NCI-H1105 (cell line): ENCODE measurements at regions not wholly inside any gene's neighbourhood (a gene's known extent, or its start where the extent isn't known, plus 50 kb on each side); places are given as distances from the start of the nearest gene placed in this dataset.
"Not testable (repeated sequence)": the region's sequence is repeated elsewhere in the genome, so short reads cannot be mapped to it uniquely, and the experiment has no call there.

ENCODE experiments used
- DNase-seq: peaks from one replicate; lab custom pipeline; 2025; lab: John Stamatoyannopoulos, UW

DNA sequence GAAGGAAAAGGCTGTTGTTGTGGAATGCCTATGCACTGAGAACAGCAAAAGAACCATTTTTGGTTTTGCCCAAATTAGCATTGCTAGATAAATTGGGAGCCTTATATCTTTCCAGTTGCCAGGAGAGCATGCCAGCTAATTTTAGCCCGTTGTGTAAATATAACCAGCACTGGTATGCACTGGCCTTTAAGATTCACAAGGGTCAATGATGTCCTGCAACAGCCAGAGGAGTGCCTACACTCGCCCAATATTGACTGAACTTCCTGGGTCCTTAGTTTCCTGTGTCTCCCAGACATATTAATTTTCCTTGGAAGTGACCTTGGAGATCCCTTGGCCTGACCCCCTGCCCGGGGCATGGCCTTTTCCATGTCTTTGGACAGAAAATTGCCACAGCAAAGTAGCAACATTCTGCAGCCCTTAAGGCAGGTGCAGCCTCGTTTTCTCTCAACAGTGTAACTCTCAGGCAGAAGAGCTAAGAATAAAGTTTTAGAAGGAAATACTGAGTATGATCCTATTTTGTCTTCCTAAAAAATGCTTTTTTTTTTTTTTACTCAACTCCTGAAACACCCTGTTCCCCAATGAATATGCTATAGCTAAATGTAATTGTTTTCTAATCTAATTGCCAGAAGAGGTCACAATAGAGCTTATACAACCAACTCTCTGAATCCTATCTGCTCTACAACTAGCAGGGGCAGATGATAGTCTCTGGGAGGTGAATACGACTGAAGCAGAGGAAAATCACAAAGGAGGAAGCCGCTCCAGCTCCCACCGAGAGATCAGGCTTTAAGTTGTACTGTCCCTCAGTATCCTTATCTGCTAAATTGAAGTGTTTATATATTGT lies 131.9 kb upstream of the PCGF5 start:
- DNase-seq = no peak

DNA sequence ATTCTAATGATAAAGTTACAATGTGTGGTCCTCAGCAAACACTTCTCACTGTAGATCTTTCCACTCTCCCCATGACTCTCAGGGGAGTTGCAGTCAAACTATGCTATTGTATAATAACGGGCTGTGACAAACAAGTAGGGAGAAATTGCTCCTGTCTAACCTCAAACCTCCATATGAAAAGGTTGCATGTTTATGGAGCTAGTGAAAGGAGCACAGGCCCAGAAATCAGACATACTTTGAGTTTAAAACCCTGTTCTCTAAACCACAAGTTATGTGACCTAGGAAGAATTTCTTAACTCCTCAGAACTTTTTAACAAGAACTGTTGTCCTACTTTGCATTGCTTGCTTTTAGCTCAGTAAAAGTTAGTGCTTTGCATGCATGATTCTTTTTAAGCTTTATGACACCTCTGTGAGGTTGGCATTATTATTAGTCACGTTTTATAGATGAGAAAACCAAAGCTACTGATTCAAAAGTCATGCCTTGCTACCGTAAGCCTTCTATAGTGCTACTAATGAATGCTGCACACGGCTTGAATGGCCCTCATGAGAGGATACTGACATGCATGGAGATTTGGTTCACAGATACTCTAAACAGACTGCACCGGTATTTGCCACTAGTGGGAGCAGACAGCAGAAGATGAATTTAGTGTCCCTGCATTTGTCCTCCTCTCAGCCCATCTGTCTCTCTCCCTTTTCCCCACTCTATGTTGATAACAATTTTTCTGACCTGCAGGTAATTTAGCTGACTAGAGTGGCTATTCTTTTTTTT lies 129.5 kb upstream of the PCGF5 start:
- DNase-seq = no peak

DNA sequence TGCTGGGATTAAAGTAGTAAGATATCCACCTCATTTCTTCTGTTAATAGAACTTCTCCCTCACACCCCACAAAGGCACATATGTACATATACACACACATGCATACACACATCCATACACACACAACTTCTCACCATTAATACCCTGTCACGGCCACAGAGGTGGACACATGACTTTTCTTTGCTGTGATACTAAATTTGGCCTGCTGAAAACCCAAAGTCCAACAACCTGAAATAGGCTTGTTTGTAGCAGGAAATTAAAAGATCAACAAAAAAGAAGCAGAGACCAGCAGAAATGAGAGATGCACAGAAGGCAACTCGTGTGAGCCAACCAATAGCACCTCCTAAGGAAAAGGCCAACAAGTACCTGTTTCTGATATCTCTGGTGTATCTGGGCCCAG lies 128.7 kb upstream of the PCGF5 start:
- no peak for DNase-seq

DNA sequence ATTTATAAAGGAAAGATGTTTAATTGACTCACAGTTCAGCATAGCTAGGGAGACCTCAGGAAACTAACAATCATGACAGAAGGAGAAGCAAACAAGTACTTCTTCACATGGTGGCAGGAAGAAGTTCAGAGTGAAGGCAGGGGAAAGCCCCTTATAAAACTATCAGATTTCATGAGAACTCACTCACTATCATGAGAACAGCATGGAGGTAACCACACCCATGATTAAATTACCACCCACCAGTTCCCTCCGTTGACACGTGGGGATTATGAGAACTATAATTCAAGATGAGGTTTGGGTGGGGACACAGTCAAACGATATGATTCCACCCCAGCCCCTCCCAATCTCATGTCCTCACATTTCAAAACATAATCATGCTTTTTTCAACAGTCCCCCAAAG lies 124.2 kb upstream of the PCGF5 start:
- DNase-seq = no peak

DNA sequence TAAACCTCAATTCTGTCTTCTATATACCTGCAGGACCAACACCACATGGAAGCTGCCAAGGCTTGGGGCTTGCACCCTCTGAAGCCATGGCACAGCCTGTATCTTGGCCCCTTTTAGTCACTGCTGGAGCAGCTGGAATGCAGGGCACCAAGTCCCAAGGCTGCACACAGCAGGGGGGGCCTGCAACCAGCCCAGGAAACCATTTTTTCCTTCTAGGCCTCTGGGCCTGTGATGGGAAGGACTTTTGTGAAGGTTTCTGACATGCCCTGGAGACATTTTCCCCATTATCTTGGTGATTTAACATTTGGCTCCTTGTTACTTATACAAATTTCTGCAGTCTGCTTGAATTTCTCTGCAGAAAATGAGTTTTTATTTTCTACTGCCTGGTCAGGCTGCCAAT lies 123.2 kb upstream of the PCGF5 start:
- no peak for DNase-seq

DNA sequence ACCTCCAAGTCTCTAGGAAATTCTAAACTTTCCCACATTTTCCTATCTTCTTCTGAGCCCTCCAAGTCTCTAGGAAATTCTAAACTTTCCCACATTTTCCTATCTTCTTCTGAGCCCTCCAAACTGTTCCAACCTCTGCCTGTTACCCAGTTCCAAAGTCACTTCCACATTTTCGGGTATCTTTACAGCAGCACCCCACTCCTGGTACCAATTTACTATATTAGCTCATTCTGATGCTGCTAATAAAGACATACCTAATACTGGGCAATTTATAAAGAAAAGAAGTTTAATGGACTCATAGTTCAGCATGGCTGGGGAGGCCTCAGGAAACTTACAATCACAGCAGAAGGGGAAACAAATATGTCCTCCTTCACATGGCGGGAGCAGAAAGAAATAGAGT lies 122.4 kb upstream of the PCGF5 start:
- not testable (repeated sequence) for DNase-seq

DNA sequence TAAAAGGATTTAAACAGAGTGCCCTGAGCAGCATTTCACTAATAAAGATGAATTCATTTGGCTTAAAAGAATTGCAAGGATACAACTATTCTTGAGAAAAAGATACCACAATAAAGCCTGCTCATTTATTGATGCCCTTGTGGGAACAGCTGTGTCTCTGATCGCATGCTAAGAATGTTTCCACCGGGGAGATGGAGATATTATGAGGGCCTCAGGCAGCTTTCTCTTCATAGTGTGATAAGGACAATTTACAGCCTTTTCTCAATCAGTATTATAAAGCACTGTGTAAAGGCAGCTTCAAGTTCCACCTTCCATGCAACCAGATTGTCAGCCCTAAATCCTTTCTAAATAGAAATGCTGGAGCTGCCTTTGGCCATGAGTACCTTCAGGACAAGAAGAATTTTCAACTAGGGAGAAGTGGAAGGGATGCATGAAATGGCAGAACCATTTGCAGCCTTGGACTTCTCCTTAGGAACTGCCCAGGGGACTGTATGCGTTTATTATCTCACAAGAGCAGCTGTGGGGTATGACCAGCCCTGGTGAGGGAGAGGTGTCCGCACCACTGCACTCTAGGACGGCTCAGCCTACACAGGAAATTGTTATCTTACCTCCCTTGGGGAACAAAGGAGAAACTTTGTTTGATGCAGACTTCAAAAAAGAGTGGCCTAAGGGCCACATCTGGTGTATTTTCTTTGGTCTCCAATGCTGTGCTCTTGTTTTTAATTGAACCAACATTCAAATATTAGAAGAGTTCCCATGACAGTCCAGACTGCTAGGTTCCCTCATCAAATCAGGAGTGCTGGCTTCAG lies 116.9 kb upstream of the PCGF5 start:
- no peak for DNase-seq

DNA sequence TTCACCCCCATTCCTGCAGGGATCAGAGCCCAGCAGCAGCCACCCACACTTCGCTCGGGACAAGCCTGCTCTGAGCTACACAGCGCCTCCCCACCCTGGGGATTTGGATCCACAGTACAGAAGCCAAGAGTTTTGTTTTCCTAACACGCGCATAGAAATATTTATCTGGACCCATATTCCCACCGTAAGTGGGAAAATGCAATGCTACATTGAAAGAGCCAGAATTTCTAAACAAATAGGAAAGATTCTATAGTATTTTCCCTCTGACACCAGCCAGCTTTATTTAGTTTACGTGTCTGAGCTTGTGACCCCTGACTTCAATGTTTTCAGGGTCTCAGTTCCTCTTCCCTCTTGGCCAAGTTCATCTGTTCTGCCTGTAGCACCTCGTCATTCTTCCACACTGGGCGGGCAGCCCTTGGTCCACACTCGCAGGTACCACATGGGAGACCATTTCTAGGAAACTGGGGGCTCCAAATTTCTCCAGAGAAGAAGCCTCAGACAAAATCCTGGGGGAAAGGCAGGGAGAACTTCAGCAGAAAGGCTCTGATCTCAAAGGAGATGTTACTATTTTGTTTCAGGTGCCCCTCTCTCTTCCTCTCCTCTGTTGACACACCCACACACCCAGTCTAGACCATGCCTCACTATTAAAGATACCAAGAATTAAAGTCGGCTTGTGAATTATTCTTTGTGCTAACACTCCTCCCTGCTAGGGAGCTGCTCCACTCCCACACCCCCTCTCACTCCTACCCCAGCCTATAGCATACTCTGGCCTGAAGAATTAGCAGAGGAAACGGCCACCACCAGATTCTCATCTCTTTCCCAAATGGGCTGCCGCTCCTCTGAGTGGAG lies 116.0 kb upstream of the PCGF5 start:
- no peak for DNase-seq

DNA sequence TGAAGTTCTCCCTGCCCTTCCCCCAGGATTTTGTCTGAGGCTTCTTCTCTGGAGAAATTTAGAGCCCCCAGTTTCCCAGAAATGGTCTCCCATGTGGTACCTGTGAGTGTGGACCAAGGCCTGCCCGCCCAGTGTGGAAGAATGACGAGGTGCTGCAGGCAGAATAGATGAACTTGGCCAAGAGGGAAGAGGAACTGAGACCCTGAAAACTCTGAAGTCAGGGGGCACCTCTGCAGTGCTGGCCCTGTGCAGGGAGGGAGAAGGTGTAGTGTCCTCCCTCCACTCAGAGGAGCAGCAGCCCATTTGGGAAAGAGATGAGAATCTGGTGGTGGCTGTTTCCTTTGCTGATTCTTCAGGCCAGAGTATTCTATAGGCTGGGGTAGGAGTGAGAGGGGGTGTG lies 115.2 kb upstream of the PCGF5 start:
- no peak for DNase-seq

DNA sequence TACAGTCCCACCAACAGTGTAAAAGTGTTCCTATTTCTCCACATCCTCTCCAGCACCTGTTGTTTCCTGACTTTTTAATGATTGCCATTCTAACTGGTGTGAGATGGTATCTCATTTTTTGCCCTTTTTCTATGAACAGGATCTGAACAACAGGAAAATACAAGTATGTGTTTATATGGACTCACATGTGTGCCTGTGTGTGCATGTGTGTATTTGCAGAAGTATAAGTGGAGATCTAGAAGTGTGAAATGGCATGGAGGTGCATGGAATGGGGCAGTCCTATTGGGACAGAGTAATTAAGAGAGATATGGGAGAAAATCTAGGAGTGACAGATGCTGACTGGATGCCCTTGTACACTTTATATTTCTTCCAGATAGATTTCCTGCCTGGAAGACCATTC lies 111.6 kb upstream of the PCGF5 start:
- DNase-seq = no peak

DNA sequence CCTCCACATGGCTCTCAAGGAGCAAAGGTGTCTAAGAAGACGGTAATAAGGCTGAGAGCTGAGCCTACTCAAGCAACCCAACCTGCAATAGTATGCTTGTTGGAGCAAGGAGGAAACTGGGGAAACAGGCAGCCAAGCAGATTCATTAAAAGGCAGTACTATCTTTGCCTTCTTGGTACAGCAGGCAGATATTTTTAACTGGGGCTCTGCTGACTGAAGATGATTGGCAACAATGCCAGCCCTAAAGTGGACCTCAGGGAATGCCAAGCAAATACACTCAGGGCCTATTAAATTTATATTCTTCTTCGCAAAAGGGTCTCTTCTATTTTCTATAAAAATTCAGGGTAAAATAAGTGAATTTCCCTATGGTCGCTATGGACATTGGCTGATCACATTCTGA lies 109.4 kb upstream of the PCGF5 start:
- no peak for DNase-seq

DNA sequence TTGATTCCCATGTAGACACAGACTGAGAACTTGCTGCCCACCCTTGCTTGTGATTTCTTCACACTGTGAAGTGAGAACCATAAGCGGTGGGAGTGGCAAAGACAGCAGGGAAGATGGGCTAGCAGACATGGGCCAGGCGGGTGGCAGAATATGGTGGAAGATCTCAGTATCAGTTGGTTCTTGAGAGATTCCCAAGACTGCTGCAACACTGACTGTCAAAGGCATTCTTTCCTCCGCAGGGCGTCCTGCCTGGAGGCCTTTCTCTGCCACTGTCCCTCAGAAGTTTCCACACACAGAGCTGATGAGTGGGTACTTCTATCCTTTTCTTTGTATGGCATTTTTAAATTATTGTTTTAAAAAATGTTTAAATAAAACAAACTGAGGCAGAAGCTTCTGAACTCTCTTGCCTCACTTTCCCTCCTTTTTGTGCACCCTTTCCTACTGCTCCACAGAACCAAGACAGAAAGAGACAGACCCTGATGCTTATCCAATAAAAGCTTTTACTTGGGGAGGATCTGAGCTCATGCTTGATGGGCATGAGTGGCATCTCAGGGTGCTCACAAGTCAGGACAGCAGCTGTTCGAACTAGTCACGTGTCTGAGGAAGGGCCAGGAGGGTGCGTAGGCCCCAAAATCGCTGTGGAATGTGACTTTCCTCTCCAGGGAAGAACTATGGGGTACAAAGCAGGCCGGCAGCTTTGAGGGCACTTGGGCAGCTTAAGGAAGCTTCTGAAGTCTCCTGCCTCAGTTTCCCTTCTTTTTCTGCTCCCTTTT lies 104.7 kb upstream of the PCGF5 start:
- no peak for DNase-seq

DNA sequence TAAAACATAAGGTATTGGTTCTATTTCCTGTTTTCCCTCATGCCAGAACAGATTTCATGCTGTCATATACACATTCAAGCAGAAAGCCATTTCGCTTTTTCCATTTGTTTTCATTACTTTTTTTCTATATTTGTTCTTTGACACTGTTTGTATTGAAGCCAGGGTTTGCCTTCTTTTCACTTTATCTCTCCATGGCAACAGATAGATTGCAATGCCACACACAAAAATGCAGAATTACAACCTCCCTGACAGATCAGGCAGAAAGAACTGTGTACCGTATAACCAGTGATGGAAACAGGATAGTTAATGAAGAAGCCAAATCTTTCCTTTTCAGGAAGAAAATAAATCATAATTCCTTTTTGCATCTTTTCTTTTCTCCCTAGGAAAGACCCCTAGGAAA lies 103.0 kb upstream of the PCGF5 start:
- no peak for DNase-seq

DNA sequence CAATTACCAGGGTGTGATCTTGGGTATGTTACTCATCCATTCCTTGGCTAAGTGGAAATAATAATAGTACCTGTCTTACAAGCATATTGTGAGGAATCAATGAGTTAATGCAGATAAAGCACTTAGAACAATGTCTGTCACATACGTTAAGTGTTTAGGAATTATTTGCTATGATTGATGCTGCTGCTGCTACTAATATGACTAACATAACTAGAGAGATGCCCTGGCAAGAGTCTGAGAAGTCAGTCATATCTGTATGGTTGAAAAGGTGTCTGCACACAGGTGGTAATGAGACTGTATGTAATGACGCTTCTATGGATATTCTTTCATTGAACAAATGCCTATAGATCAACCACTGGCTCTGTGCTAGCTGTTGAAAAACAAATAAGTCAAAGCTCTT lies 100.1 kb upstream of the PCGF5 start:
- no peak for DNase-seq

DNA sequence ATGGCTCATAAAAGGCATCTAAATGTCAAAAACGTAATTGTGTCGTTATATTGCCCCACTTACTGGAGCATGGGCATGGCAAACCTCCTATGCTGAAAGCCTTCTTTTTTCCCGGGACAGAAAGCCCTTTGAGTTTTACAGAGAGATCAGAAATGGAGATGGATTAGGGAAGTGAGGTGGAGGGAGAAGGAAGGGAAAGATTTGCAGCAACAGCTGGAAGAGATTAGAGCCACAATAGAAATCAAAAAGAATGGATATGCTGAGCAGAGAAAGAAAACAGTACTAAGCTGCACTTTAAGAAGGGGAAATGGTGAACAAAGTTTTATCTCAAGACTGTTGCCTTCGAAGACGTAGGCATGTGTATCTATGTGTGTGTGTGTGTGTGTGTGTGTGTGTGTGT lies 97.2 kb upstream of the PCGF5 start:
- DNase-seq = no peak

DNA sequence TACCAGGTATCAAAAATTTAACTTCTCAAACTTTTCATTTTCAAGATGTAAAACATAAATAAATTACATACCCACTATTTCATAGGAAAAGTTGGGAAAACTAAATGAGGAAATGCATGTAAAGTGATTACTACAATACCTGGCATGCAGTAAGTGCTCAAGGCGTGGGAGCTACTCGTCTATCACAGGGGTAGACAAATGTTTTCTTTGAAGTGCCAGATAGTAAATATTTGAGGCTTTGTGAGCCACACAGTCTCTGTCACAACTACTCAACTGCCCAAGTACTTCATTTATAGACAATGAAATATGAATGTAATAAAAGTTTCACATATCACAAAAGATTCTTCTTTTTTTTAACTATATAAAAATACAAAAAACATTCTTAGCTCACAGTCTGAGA lies 96.4 kb upstream of the PCGF5 start:
- DNase-seq = no peak

DNA sequence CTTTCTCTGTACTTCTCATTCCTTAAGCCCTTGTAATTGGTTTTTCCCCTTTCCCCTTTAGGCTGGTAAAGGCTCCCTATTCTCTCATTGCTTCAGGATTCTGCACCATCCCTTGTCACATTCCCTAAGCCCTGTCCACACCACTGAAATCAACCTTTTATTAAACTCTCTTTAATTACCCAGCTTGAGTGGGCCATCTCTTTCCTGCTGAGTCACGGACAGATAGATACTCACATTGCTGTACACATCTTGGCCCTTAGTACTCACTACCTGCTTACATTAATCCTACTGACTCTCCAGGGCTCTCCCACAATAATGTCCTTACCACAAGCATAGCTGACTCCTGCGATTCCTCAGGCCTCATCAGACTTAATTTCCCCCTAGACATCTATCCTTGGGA lies 94.0 kb upstream of the PCGF5 start:
- DNase-seq = no peak

DNA sequence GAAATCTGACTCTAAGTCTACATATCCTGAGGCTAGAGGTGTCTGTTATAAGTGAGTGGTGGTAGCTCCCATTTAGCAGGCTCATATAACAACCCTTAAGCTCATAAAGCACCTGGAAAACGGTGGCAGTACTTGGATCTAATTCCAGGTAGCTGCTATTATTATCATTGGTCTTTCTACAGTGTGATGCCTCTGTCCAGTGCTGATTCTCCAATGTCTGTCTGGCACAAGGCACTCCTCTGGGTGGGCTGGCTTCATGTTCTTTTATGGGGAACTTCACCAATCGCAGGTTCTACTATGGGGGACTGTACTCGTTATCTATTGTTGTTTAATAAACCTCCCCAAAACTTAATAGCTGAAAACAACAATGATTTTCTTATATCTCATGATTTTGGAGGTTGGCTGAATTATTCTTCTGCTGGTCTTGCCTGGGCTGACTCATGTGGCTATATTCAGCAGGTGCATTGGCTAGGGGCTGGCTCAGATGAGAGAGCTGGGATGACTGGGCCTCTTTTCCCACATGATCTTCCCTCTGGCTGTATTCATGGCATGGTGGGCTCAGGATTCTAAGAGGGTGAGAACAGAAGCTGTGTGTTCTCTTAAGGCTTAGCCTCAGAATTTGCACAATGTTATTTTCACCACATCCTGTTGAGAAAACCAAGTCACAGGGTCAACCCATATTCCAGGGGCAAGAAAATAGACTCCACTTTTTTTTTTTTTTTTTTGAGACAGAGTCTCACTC lies 93.0 kb upstream of the PCGF5 start:
- DNase-seq = no peak

DNA sequence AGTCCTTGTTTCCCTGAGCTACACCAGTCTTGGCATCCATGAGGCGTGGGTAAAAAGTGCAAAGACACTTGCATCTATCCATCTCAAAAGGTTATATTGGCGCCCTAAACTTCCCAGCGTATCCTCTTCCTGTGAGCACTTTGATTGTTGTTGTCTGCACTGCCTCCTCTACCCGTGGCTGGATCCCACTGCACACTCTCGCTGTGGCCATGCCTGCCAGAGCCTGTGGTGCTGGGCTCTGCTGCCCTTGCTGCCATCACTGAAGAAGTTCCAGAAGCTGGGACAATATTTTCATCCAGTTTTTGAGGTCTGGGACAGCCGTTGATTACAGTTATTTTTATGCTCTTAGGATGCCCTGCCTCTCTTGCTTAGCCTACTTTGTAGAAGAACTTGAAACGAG lies 85.3 kb upstream of the PCGF5 start:
- no peak for DNase-seq

DNA sequence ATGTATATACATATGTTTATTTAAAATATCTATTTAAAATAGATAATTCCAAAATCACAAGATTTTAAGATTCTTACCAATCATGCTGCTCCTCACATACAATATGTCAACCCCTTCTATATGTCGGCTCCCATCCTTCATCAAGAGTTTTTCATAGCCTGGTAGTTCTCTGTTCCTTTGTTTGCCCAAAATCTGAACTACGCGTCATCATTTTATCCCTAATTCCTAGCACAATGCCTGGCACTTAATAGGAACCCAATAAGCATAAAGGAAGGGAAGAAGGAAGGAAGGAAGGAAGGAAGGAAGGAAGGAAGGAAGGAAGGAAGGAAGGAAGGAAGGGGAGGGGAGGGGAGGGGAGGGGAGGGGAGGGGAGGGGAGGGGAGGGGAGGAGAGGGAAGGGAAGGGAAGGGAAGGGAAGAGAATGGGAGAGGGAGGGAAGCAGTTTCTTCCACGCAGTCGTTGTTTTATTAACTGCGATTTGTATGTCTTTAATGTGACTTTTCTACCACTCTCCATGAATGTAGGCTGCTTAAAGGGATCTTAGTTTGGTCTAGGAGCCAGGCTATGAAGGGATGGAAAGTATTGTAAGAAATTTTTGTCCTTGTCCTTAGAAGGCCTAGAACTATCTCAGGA lies 83.3 kb upstream of the PCGF5 start:
- no peak for DNase-seq
